DMS153 treated with DMSO at 0.1 percent for 48 hours (cell line): ENCODE measurements at regions not wholly inside any gene's neighbourhood (a gene's known extent, or its start where the extent isn't known, plus 50 kb on each side); places are given as distances from the start of the nearest gene placed in this dataset.

Experiments
- DNase-seq: peaks from one replicate; lab custom pipeline; 2025; ENCODE audit not compliant: unreplicated experiment; lab: John Stamatoyannopoulos, UW

GRCh38 chr2:45255563-45255962 is 246.3 kb upstream of the SIX2 start:
- DNase-seq, result no peak

- DNase-seq, result no peak
Measured at GRCh38 chr2:45254025-45254424, 244.8 kb upstream of the SIX2 start.

GRCh38 chr2:45253151-45253550 is 243.9 kb upstream of the SIX2 start:
- no peak for DNase-seq

GRCh38 chr2:45250176-45250575 is 240.9 kb upstream of the SIX2 start:
- no peak for DNase-seq

- DNase-seq, result no peak
Measured at GRCh38 chr2:45248214-45248613, 239.0 kb upstream of the SIX2 start.

- DNase-seq, result no peak
Measured at GRCh38 chr2:45244928-45245327, 235.7 kb upstream of the SIX2 start.

GRCh38 chr2:45242161-45242741 is 233.0 kb upstream of the SIX2 start:
- DNase-seq, result peak; percentile 43

GRCh38 chr2:45241061-45241561 is 231.9 kb upstream of the SIX2 start:
- no peak for DNase-seq

GRCh38 chr2:45237850-45238542 is 228.7 kb upstream of the SIX2 start:
- DNase-seq, result no peak

GRCh38 chr2:45237128-45237527 is 227.9 kb upstream of the SIX2 start:
- DNase-seq, result peak; percentile 19

- DNase-seq, result no peak
Measured at GRCh38 chr2:45236268-45236667, 227.0 kb upstream of the SIX2 start.

GRCh38 chr2:45233301-45233700 is 224.0 kb upstream of the SIX2 start:
- no peak for DNase-seq

GRCh38 chr2:45232818-45233217 is 223.6 kb upstream of the SIX2 start:
- no peak for DNase-seq

GRCh38 chr2:45229411-45229810 is 220.2 kb upstream of the SIX2 start:
- no peak for DNase-seq

GRCh38 chr2:45227347-45227746 is 218.1 kb upstream of the SIX2 start:
- no peak for DNase-seq

GRCh38 chr2:45224993-45225380 is 215.7 kb upstream of the SIX2 start:
- DNase-seq, result no peak

- no peak for DNase-seq
Measured at GRCh38 chr2:45224321-45224992, 215.2 kb upstream of the SIX2 start.

- no peak for DNase-seq
Measured at GRCh38 chr2:45223531-45223930, 214.3 kb upstream of the SIX2 start.

GRCh38 chr2:45220227-45220626 is 211.0 kb upstream of the SIX2 start:
- DNase-seq, result peak; percentile 65

- DNase-seq, result no peak
Measured at GRCh38 chr2:45218931-45219339, 209.7 kb upstream of the SIX2 start.

- no peak for DNase-seq
Measured at GRCh38 chr2:45218297-45218696, 209.0 kb upstream of the SIX2 start.

GRCh38 chr2:45216118-45216517 is 206.9 kb upstream of the SIX2 start:
- no peak for DNase-seq
